Lung (tissue), 11 donors: ENCODE measurements at regions not wholly inside any gene's neighbourhood (a gene's known extent, or its start where the extent isn't known, plus 50 kb on each side); places are given as distances from the start of the nearest gene placed in this dataset.

Experiments used
- ATAC-seq: fragments of 200-7000 bp; cut with Tn5 transposase; one replicate; pipeline ENCODE4 v1.9.1; 2020; ENCODE audit warnings: moderate number of reproducible peaks; ENCODE audit not compliant: insufficient read depth, low FRiP score
- DNase-seq, 3 donors: peaks; one replicate each; pipeline ENCODE4 v3.0.0-alpha.2; 2013 to 2017
- H3K27ac ChIP-seq, 2 donors: one replicate each; pipeline ENCODE4 v1.5.1; 2013; ENCODE audit warnings: mild to moderate bottlenecking in 2 of 2, moderate library complexity in 2 of 2, control low read depth in 1 of 2, inconsistent platforms in 1 of 2, low read depth in 1 of 2, low read length in 1 of 2
- H3K27me3 ChIP-seq, 3 donors: one replicate each; pipeline ENCODE4 v1.5.1; 2013; ENCODE audit warnings: low read length in 2 of 3; ENCODE audit not compliant: control insufficient read depth in 3 of 3, insufficient read depth in 3 of 3
- H3K36me3 ChIP-seq, 4 donors: one replicate each; pipeline ENCODE4 v1.5.1; 2013; ENCODE audit warnings: low read length in 4 of 4, mild to moderate bottlenecking in 1 of 4, moderate library complexity in 1 of 4; ENCODE audit not compliant: control insufficient read depth in 4 of 4, insufficient read depth in 4 of 4
- H3K4me1 ChIP-seq, 5 donors: one replicate each; pipeline ENCODE4 v1.5.1; 2013; ENCODE audit warnings: low read length in 5 of 5, mild to moderate bottlenecking in 2 of 5, moderate library complexity in 1 of 5; ENCODE audit not compliant: control insufficient read depth in 5 of 5, insufficient read depth in 5 of 5
- H3K4me3 ChIP-seq: one replicate; pipeline ENCODE4 v1.5.1; 2013; ENCODE audit warnings: mild to moderate bottlenecking, control low read depth, moderate library complexity
- H3K9ac ChIP-seq, 2 donors: one replicate each; pipeline ENCODE4 v1.5.1; 2013; ENCODE audit warnings: low read length in 2 of 2, control low read depth in 1 of 2; ENCODE audit not compliant: insufficient read depth in 1 of 2
- H3K9me3 ChIP-seq, 4 donors: one replicate each; pipeline ENCODE4 v1.5.1; 2013; ENCODE audit warnings: low read length in 3 of 4, mild to moderate bottlenecking in 1 of 4, moderate library complexity in 1 of 4; ENCODE audit not compliant: control insufficient read depth in 4 of 4, insufficient read depth in 3 of 4
- CTCF ChIP-seq: IDR thresholded peaks from 2 replicates; pipeline ENCODE4 v1.5.1; 2012; ENCODE audit warnings: mild to moderate bottlenecking; ENCODE audit errors: control extremely low read depth, extremely low read depth
- WGBS, 2 donors: extraction: QIAGEN DNeasy Blood & Tissue Kit; methylation state at CpG; one replicate each; pipeline ENCODE4 v1.1.7; 2013; 5-methylcytosine and 5-hydroxymethylcytosine counted together
- donor health status: control.
- donor health status: control.
- donor health status: Bipolar disorder and iron deficiency.
- donor health status: healthy.
- donor health status: DM: yes; HTN: yes; CAD: no.

- Histone ChIP-seq H3K27me3 (peaks cover 0 to 12% (median 0%) of the 10 kb centered on the region in 3 donors), H3K9me3 (no peaks in the 10 kb centered on the region), H3K4me1 (no peaks in the 10 kb centered on the region), H3K27ac (no peak overlapping the region), H3K36me3 (no peaks in the 10 kb centered on the region), H3K9ac (no peak overlapping the region), H3K4me3 (no peak overlapping the region)
- 39 to 44% methylated on average over 4 of the region's 4 CpGs for WGBS, 2 donors
- DNase-seq (no peak), ATAC-seq (no peak)
- TF ChIP-seq CTCF = no peak
Measured at GRCh38 chr3:147930232-147930807, 521.2 kb downstream of the ZIC1 start.

- H3K9me3 ChIP-seq = no peaks in the 10 kb centered on the region
Measured at GRCh38 chr3:147934451-147935180, 525.5 kb downstream of the ZIC1 start.

GRCh38 chr3:147937341-147937740 lies 528.2 kb downstream of the ZIC1 start:
- Histone ChIP-seq H3K9ac (no peak overlapping the region), H3K27me3 (peaks cover 0 to 10% (median 0%) of the 10 kb centered on the region in 3 donors), H3K27ac (no peak overlapping the region), H3K36me3 (no peaks in the 10 kb centered on the region), H3K4me3 (no peak overlapping the region), H3K9me3 (no peaks in the 10 kb centered on the region), H3K4me1 (peaks cover 0 to 6% (median 0%) of the 10 kb centered on the region in 5 donors)
- ATAC-seq (no peak), DNase-seq (no peak)
- TF ChIP-seq CTCF = no peak

More at GRCh38 chr3:147934451-147935180, 525.5 kb downstream of the ZIC1 start:
- H3K36me3 ChIP-seq = no peaks in the 10 kb centered on the region
- H3K4me3 ChIP-seq = no peak overlapping the region
- H3K4me1 ChIP-seq = peaks cover 0 to 2% (median 0%) of the 10 kb centered on the region in 5 donors
- H3K9ac ChIP-seq = no peak overlapping the region
- TF ChIP-seq CTCF = no peak
- ATAC-seq = no peak
- DNase-seq = no peak
- no peak overlapping the region for H3K27ac ChIP-seq
- 53 to 61% methylated on average over 4 of the region's 4 CpGs for WGBS, 2 donors
- peaks cover 0 to 7% (median 0%) of the 10 kb centered on the region in 3 donors for H3K27me3 ChIP-seq
